ENCODE measurements at regions not wholly inside any gene's neighbourhood (a gene's known extent, or its start where the extent isn't known, plus 50 kb on each side); places are given as distances from the start of the nearest gene placed in this dataset.
"Not testable (repeated sequence)": the region's sequence is repeated elsewhere in the genome, so short reads cannot be mapped to it uniquely, and the experiment has no call there.

DNA sequence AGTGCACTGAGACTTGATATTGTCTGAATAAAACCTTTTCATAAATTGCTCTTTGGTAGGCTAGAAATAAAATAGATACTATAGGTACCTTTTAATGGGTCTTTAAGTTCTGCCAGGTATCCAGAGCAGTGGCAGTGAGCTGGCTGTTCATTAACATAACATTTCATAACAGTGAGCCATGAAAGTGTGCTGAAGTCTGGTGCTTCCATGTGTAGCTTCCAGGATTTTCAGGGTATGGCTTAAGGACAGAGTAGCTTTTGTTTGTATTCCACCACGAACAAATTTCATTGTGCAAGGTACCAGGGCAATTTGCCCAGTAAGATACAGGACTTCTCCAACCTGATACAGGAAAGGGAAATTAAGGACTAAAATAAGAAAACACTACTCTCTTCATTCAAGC, 124.7 kb upstream of the NANOGP8 start:
- DNase-seq (ENCODE audit: low spot score) = no peak

DNA sequence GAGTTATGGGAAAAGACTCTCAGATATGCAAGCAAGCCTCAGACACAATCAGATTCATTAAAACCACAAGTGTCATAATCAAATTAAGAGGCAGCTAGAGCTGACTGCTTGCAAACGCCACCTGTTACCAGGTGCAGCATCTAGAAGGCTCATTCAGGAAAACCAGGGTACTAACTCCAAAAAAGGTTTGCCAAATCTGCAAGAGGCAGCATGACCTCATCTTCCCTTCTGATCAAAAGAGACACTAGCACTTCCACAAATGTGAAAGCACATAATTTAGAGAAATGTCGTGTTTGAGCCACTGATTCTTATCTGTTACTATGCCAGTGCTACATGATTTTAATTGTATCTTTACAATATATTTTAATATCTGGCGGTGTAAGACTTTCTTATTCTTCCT, 123.3 kb upstream of the NANOGP8 start:
- DNase-seq (ENCODE audit: low spot score) = peak; percentile 28

DNA sequence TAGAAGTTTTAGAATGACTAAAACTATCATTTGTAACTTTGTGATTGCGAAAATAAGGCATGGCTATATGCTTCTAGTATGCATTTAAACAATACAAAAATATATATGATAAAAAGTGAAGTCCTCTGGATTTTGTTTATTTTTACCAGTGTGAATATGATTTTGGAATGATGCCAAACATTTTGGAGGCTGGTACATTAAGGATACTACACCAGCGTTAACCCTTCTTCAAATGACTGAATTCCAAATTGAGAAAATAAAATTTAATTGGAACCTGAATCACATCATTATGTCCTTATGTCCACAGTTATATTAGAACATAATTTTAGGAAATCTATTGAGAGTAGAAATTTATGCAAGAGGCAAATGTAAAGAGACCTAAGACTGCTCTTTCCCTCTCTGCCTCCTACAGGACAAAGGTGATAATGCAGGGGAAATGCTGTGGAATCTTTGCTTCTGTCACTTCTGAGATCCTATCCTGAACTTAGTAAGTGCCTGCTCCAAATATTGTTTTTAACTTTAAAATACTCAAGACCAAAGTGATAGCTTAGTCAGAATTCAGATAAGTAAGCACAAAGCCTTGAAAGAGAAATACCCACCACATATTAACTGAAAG, 121.1 kb upstream of the NANOGP8 start:
- no peak for DNase-seq (ENCODE audit: low spot score)

DNA sequence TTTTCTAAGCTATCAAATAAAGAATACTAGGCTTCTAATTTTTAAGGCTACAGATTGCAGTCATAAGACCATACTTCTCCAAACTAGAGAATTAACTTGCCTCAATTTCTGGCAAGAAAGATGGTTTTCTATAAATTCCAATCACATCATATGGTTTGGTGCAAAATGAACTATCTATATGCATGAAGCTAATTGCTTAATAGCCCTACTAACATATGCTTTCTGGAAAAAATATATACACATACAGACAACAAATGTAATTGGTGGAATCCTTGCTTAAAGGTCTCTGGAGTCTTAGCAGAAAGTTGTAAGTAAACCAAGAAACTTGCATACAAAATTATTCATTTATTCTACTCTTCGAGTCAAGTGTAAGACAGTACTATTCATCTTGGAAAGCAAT, 113.1 kb upstream of the NANOGP8 start:
- no peak for DNase-seq (ENCODE audit: low spot score)

DNA sequence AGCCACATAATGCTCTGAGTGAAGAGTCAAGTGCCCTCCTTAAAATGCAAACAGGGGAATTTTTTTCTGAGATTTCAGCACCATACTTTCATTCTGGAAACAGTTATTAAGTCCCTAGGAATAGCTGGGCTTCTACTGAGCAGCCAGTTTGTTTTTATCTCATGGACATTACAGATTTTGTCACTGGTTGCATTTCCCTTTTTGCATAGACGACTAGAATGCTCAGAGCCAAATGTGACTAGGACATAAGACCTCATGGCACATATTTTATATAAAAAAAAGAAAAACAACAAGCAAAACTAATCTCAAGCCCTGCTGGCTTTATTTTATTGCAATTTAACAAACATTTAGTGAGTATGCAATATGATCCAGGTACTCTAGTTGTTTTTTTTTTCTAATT, 112.7 kb upstream of the NANOGP8 start:
- no peak for DNase-seq (ENCODE audit: low spot score)

DNA sequence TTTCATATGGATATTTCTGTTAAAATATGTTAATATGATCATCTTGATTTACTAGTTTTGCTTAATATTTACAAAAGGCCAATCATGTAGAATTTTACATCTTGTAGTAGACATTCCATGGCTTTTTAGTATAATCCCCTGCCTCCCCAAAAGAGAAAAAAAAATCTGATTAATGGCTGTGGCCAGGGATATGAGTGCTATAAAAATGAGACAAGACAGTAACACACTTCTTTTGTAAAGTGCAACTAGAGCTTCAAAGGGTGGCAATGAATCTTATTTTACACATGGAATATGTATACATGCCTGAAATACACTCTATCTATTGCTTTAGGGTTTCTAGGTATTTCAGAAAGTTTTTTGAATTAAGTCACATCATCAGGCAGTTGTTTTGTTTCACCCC, 112.2 kb upstream of the NANOGP8 start:
- DNase-seq (ENCODE audit: low spot score) = no peak

DNA sequence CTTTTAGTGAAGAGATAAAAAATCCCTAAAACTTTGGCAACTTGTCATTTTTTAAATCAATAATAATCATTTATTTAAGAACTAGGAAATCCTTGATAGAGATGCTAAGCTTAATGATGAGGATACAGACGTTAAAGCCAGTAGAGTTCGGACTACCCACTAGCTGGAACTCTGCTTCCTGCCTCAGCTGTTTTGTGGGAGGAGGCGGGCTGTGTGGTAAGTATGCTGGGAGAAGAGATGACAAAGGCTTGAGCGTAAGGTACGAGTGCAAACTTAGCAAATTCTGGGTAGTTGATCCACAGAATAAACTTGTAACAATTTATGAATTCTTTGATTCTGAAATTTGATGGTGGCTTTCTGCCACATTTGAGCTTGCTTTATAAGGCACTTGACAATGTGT, 111.2 kb upstream of the NANOGP8 start:
- DNase-seq (ENCODE audit: low spot score) = no peak

DNA sequence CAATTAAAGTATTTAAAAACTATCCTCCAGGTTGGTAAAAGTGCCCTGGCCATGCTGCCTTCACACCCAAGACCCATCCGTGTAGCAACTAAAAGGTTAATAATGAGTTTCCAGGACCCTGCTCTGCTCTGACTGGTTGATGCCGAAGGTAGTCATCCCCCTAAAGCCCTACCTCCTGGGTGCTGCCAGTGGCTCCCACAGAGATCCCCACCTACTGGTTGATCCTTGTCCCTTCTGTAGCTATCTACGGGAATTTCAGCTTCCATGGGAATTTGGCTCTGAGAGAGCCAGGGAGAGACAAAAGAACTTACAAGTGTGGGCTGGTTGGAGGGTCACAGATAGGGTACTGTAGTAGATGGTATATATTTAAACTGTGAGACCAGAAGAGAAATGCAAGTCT, 110.6 kb upstream of the NANOGP8 start:
- no peak for DNase-seq (ENCODE audit: low spot score)

DNA sequence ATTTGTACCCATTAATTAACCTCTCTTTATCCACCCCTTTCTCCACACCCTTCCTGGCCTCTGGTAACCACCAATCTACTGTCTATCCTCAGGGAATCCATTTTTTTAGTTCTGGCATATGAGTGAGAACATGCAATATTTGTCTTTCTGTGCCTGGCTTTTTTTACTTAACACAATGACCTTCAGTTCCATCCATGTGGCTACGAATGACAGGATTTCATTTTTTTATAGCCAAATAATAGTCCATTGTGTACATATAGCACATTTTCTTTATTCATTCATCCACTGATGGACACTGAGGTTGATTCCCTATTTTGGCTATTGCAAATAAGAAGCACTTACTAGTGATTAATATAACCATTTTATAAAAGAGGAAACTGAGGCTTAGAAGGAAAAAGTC, 109.9 kb upstream of the NANOGP8 start:
- DNase-seq (ENCODE audit: low spot score) = no peak

DNA sequence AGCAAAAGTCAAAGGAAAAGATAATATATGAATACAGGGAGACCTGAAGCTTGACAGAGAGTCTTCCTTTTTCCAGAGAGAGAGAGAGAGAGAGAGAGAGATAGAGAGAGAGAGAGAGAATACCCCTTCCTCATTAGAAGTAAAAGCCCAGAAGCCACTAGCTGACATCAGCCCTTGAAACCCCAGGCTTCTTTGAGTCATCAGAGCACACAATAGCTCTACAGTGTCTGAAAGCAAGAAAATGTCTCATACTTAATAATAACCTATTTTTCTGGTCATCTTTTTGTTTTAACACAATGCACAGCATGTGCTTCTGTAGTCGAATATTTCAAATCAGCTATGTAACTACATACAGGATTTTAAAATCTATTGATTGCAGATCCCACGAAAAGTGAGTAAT, 109.2 kb upstream of the NANOGP8 start:
- no peak for DNase-seq (ENCODE audit: low spot score)

DNA sequence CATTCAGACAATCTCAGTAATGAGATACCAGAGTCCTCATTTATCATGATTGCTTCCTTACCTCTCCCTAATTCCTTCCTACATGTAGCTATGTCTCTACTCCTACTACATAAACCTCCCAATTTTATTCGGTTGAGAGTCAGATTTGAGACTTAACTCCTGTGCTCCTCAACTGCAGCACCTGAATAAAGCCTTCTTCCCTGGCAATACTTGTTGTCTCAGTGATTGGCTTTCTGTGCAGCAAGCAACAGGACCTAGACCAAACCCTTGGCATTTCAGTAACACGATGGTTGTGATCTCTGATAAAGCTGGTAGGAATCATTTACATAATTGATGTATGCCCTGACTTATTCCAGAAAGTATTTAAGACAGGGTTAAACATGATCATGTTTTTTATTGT, 106.7 kb upstream of the NANOGP8 start:
- no peak for DNase-seq (ENCODE audit: low spot score)

DNA sequence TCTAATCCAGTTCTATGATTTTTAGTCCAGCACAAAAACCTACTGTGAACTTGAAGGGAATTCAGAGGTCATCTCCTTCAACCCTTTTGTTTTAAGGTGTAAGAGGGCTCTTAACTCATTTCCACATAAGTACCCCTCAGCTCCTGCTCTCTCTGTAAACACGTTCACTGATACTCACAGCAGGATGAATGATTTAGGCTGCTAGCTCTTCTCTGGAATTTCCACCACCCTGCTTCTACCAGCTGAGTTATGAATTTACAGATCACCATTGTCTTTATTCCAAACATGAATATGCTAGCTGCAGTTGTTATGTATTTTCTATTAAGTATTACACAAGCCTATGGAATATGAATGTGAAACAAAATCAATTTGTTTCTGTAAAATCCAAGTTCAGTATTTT, 101.3 kb upstream of the NANOGP8 start:
- no peak for DNase-seq (ENCODE audit: low spot score)

DNA sequence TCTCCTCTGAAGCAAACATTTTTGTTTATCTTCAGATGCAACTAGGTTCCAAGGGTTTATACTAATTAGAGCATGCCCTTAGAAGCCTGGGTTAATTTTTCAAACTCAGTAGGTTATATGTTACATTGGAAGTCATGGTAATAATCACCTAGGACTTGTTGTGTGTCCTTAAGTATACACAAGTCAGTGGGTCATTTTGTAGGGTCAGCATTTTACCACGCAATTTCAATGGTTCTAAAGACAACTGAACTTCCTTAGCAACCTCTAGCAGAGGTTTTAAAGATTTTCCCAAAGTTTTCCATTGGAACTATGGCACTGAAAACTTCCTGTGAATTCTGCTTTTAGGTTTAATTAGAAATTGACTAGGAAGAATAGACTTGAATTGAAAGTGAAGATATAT, 99.6 kb upstream of the NANOGP8 start:
- no peak for DNase-seq (ENCODE audit: low spot score)

DNA sequence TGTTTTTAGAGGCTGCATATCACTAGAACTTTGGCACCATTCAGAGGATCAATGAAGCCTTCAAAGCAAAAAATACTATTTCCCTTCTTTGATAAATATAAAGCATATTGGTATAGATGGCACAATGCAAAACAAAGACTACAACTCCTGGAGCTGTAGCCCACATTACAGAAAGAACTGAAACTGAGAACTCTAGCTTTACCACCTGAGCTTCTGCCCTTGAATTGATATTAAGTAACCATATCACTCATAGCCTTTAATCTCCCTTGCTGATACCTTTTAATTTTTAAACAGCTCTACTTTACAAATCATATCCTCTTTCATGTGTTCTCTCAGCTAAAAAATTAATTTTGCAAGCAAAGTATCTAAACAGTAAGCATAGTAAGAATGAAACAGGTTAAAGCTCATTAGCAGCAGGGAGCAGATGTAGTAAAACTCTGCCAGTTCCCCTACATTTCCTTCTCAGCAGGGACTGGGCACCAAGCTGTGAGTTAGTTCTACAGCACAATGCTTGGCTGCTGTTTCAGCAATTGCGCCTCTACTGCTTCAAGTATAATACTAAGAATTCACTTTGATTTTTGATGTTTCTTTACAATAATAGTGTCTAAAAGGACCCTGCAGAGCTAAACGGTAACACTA, 97.9 kb upstream of the NANOGP8 start:
- DNase-seq (ENCODE audit: low spot score) = no peak

DNA sequence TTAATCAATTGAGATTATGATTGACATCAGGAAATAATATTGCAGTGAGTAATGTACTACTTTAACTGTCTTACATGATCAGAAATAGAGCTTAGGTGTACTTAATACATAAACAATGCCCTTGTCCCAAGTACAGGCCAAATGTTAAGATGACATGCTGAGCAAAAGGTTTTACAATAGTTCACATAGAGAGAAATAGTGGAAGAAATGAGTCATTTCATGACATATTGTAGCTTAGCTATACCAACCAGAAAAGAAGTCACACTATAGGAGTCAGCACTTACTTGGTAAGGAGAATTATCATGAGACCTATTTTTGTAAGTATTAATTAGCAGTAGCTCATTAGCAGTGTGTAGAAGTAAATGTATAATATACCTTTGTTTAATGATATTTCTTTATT, 96.4 kb upstream of the NANOGP8 start:
- DNase-seq (ENCODE audit: low spot score) = no peak

DNA sequence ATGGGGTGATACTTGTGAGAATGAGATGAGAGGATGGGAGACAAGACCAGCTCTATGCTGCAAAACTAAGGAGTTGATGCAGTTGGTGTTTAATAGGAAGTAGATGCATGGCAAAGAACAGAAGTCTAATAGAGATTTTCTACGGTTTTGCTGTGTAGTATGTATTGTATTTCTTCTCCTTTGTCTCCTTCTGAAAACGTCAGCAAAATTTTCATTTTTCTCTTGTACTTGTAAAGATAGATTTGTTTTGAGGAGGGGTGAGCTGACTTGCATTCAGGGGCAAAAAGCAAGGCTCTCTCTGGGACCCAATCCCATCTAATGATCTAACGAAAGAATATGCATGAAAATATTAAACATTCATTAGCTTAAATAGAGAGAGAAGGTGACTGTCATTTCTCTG, 94.6 kb upstream of the NANOGP8 start:
- no peak for DNase-seq (ENCODE audit: low spot score)

DNA sequence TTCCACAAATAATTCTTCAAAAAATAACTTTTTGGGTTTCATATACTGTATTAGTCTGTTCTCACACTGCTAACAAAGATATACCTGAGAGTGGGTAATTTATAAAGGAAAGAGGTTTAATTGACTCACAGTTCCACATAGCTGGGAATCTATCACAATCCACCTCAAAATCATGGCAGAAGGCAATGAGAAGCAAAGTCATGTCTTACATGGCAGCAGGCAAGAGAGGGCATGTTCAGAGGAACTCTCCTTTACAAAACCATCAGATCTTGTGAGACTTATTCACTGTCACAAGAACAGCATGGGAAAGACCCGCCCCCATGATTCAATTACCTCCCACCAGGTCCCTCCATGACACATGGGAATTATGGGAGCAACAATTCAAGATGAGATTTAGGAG, 93.1 kb upstream of the NANOGP8 start:
- DNase-seq (ENCODE audit: low spot score) = not testable (repeated sequence)

DNA sequence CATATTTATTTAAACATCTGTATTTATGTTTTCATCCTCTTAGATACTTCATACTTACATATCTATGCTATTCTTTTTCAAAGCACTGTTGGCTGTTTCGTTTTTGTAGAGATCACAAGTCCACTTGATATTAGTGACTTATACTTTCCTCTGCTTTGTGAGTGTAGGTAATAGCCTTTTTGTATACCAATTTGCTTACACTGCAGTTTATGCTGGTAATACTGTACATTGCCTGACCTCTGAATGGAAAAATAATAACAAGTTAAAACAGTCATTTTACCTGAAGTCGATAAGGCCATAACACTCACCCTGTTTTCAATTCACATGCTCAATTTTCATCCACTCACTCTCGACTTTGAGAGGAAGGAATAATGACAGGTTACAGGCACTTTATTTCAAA, 89.9 kb upstream of the NANOGP8 start:
- DNase-seq (ENCODE audit: low spot score) = no peak

DNA sequence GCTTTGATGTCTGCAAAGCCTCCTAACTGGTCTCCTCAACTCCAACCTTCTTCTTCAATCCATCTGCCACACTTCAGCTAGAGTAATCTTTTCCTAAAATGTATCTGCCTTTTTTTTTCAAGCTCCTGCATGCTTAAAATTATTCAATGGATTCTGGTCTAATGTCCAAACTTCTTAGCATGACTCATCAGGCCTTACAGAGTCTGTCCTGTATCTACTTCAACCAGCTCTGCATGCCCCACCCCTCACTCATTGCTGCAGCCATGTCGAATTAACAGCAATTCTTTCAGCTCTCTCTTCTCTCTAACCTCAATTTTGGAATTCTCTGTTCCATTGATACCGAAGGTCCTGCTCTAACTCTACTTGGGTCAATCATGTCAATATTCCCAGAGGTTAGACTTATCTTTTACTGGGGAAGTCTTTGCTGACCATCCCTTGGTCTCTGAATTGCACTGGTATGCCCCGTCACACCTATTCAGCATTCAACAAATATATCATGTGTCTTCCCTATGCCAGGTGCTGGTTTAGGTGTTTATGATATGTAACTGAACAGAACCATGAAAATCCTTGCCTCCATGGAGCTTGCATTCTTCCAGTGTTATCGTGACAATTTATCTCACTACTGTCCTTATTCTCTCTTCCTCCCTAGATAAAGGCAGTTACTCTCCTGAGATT, 88.5 kb upstream of the NANOGP8 start:
- no peak for DNase-seq (ENCODE audit: low spot score)

DNA sequence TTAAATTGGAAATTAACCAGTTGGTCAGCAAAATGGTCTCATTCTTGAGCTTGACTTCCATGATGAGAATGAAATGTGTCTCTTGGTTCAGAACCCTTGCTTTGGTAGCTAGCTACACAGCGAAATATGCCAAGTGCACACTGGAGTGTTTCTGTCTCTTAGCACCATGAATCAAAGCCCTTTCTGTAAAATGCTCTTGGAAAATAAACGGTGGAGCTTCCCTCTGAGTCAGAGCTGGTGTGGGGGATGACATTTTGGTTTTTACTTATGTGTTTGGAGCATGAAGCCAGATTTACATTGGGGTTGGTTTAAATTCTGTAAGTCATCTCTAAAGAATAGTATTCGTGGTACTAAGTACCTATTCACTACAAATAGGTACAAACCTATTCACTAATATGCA, 85.1 kb upstream of the NANOGP8 start:
- DNase-seq (ENCODE audit: low spot score) = peak; percentile 60

DNA sequence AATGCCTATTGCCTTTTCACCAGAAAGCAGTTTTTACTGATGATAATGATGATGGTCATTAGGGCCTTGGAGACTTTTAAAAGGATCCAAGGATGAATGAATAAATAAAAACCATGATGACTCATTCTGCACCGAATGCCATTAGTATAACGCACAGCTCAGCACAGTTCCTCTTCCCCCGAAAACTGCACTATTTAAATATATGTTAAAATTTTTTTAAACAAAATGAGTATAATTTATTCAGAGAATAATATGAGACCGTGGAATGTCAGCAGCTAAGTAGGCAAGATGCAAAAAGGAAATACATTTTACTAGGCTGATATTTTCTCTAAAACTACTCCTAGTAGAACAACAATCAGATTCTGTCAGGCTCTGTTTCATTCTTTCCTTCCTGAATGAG, 83.4 kb upstream of the NANOGP8 start:
- no peak for DNase-seq (ENCODE audit: low spot score)

DNA sequence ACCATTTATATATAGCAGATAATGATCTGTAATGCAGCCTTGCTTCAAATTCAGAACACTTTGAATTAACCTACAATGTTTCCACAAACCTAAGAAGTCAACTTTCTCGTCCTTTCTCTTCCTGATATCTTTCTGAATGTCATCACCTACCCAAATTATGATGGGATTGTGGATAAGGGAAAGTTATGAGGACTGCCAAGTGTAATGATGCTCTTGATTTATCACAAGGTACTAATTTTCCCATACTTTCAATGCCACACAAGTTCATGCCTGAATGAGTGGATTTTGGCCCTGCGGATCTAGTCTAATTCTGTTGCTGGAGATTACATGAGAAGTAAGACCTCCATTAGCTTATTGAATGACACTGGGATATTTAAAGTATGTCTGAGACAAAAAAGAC, 82.6 kb upstream of the NANOGP8 start:
- no peak for DNase-seq (ENCODE audit: low spot score)

DNA sequence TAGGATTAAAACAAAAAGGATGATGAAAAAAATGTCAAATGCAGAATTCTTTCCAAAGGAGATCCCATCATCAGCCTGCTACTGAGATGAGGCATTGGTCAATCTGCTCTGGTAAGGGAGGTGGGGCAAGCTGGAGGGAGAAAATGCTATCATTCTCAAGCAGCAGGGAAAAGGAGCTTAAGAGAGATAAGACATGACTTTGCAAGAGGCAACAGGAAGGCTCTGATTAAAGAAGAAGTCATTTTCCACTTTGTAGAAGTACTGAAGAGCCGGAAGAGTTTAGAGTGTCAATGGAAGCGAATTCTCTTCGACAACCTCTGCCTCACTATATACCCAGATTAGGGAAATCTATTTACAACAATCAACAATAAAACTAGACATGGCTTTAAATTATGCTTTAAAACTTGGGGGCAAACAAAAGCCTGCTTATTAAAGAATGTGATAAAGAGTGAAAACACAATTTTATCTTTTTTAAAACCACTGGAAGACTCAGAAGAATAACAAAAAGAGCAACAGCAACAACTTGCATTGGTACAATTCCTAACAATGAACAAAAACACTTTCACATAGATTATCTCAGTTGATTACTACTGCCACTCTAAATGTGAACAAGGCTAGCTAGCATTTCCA, 81.8 kb upstream of the NANOGP8 start:
- no peak for DNase-seq (ENCODE audit: low spot score)

All from putamen (tissue), 1 donor.